ENCODE measurements at regions not wholly inside any gene's neighbourhood (a gene's known extent, or its start where the extent isn't known, plus 50 kb on each side); places are given as distances from the start of the nearest gene placed in this dataset.

- DNase-seq (ENCODE audit: low read depth in 2 of 3, low spot score in 2 of 3): no peak
These were observed 177.7 kb upstream of the AHR start for GRCh38 chr7:17120756-17121155.

- DNase-seq (ENCODE audit: low read depth in 2 of 3, low spot score in 2 of 3): no peak
These were observed 176.8 kb upstream of the AHR start for GRCh38 chr7:17121671-17122070.

- no peak for DNase-seq (ENCODE audit: low read depth in 2 of 3, low spot score in 2 of 3)
These were observed 175.4 kb upstream of the AHR start for GRCh38 chr7:17123020-17123419.

- no peak for DNase-seq (ENCODE audit: low read depth in 2 of 3, low spot score in 2 of 3)
These were observed 171.8 kb upstream of the AHR start for GRCh38 chr7:17126413-17127268.

GRCh38 chr7:17129218-17129617 is 169.2 kb upstream of the AHR start:
- DNase-seq (ENCODE audit: low read depth in 2 of 3, low spot score in 2 of 3): no peak

- DNase-seq (ENCODE audit: low read depth in 2 of 3, low spot score in 2 of 3): no peak
These were observed 168.0 kb upstream of the AHR start for GRCh38 chr7:17130281-17131059.

GRCh38 chr7:17131060-17131345 is 167.4 kb upstream of the AHR start:
- no peak for DNase-seq (ENCODE audit: low read depth in 2 of 3, low spot score in 2 of 3)

GRCh38 chr7:17131983-17132655 is 166.3 kb upstream of the AHR start:
- no peak for DNase-seq (ENCODE audit: low read depth in 2 of 3, low spot score in 2 of 3)

GRCh38 chr7:17132726-17133125 is 165.7 kb upstream of the AHR start:
- DNase-seq (ENCODE audit: low read depth in 2 of 3, low spot score in 2 of 3): no peak

- no peak for DNase-seq (ENCODE audit: low read depth in 2 of 3, low spot score in 2 of 3)
These were observed 164.5 kb upstream of the AHR start for GRCh38 chr7:17133977-17134376.

GRCh38 chr7:17134786-17135185 is 163.7 kb upstream of the AHR start:
- DNase-seq (ENCODE audit: low read depth in 2 of 3, low spot score in 2 of 3): no peak

GRCh38 chr7:17136126-17136525 is 162.3 kb upstream of the AHR start:
- no peak for DNase-seq (ENCODE audit: low read depth in 2 of 3, low spot score in 2 of 3)

GRCh38 chr7:17139081-17139480 is 159.4 kb upstream of the AHR start:
- DNase-seq (ENCODE audit: low read depth in 2 of 3, low spot score in 2 of 3): no peak

- no peak for DNase-seq (ENCODE audit: low read depth in 2 of 3, low spot score in 2 of 3)
These were observed 158.0 kb upstream of the AHR start for GRCh38 chr7:17140406-17140805.

GRCh38 chr7:17142831-17143541 is 155.5 kb upstream of the AHR start:
- no peak for DNase-seq (ENCODE audit: low read depth in 2 of 3, low spot score in 2 of 3)

GRCh38 chr7:17144322-17144721 is 154.1 kb upstream of the AHR start:
- peak in 2 of 3 experiments; percentile 18 to 27 for DNase-seq (ENCODE audit: low read depth in 2 of 3, low spot score in 2 of 3)

- no peak for DNase-seq (ENCODE audit: low read depth in 2 of 3, low spot score in 2 of 3)
These were observed 151.8 kb upstream of the AHR start for GRCh38 chr7:17146621-17147020.

- DNase-seq (ENCODE audit: low read depth in 2 of 3, low spot score in 2 of 3): no peak
These were observed 151.0 kb upstream of the AHR start for GRCh38 chr7:17147409-17147808.

GRCh38 chr7:17150018-17150417 is 148.4 kb upstream of the AHR start:
- DNase-seq (ENCODE audit: low read depth in 2 of 3, low spot score in 2 of 3): no peak

GRCh38 chr7:17152721-17153120 is 145.7 kb upstream of the AHR start:
- no peak for DNase-seq (ENCODE audit: low read depth in 2 of 3, low spot score in 2 of 3)

- no peak for DNase-seq (ENCODE audit: low read depth in 2 of 3, low spot score in 2 of 3)
These were observed 144.9 kb upstream of the AHR start for GRCh38 chr7:17153536-17153935.

All from activated CD8-positive, alpha-beta memory T cell treated with anti-CD3 and anti-CD28 coated beads for 48 hours (primary cell).